ENCODE measurements at regions not wholly inside any gene's neighbourhood (a gene's known extent, or its start where the extent isn't known, plus 50 kb on each side); places are given as distances from the start of the nearest gene placed in this dataset.

DNA sequence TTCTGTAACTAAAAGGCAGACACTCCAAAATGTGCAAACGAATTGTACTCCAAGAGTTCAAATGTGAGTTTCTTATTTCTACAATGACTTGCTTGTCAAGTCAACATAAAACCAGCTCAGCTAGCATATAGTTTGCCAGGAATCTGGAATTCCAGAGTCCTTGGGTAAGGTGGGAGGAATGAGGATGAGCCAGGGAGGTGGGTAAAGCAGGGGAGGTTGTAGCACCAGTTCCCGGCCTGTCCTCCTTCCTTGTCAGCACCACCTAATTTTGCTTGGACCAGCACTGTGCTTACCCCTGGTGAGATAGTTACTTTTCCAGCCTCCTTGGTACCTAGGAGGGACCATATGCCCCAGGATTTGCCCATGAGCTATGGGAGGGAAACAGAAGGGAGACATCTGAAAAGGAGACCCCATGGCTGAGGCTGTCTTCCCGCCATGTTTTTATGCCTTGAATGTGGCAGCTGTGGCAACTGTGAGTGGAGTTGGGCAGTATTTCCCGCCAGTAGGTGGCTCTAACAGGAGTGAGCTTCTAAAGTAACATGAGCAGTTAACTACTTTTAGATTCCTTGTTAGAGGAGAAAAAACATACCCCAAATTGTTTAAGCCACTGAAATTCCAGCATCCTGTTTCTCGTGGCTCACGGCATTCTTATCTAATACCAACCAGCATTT lies 302.5 kb downstream of the TENT4A start:
- in situ Hi-C loops (cut with MboI; ENCODE audit: low sequenced_read_pairs, unreplicated experiment), result no loop called here
- no peak for TF ChIP-seq CTCF (IDR thresholded peaks at IDR 0.05; ENCODE audit: borderline replicate concordance, control extremely low read depth, extremely low read depth, insufficient read depth, missing control alignments)
- DNase-seq (ENCODE audit: low spot score), result no peak

- no peak for DNase-seq (ENCODE audit: low spot score)
- in situ Hi-C loops (cut with MboI; ENCODE audit: low sequenced_read_pairs, unreplicated experiment), result no loop called here
- no peak for TF ChIP-seq CTCF (IDR thresholded peaks at IDR 0.05; ENCODE audit: borderline replicate concordance, control extremely low read depth, extremely low read depth, insufficient read depth, missing control alignments)
Measured at GRCh38 chr5:7016999-7017747, 303.9 kb downstream of the TENT4A start.

GRCh38 chr5:7018198-7018597 lies 305.0 kb downstream of the TENT4A start:
- no peak for TF ChIP-seq CTCF (IDR thresholded peaks at IDR 0.05; ENCODE audit: borderline replicate concordance, control extremely low read depth, extremely low read depth, insufficient read depth, missing control alignments)
- no peak for DNase-seq (ENCODE audit: low spot score)
- in situ Hi-C loops (cut with MboI; ENCODE audit: low sequenced_read_pairs, unreplicated experiment), result no loop called here

- no peak for DNase-seq (ENCODE audit: low spot score)
- TF ChIP-seq CTCF (IDR thresholded peaks at IDR 0.05; ENCODE audit: borderline replicate concordance, control extremely low read depth, extremely low read depth, insufficient read depth, missing control alignments), result no peak
- in situ Hi-C loops (cut with MboI; ENCODE audit: low sequenced_read_pairs, unreplicated experiment), result no loop called here
Measured at GRCh38 chr5:7018601-7019000, 305.4 kb downstream of the TENT4A start.

GRCh38 chr5:7036192-7036835 lies 323.1 kb downstream of the TENT4A start:
- TF ChIP-seq CTCF (IDR thresholded peaks at IDR 0.05; ENCODE audit: borderline replicate concordance, control extremely low read depth, extremely low read depth, insufficient read depth, missing control alignments), result no peak
- DNase-seq (ENCODE audit: low spot score), result no peak
- in situ Hi-C loops (cut with MboI; ENCODE audit: low sequenced_read_pairs, unreplicated experiment), result no loop called here

DNA sequence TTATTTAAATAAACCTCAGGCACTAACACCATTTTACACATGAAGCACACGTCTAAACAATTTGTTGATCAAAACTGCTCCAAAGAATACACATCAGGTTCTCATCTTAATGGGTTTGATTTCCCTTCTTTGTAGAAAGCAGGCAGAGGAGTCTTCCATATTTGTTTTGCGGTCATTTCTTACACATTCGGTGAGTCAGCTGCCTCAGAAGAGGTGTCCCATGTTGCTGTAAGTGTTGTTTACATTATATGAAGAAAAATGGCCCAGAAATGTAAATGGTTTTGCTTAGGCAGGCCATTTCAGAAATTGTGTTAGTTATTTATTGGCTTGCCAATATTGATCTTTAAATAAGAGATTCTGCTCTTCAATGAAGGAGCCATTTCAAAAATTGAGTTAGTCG lies 325.8 kb downstream of the TENT4A start:
- in situ Hi-C loops (cut with MboI; ENCODE audit: low sequenced_read_pairs, unreplicated experiment), result no loop called here
- no peak for TF ChIP-seq CTCF (IDR thresholded peaks at IDR 0.05; ENCODE audit: borderline replicate concordance, control extremely low read depth, extremely low read depth, insufficient read depth, missing control alignments)
- no peak for DNase-seq (ENCODE audit: low spot score)

All from GM13976 (cell line).